ENCODE measurements at regions not wholly inside any gene's neighbourhood (a gene's known extent, or its start where the extent isn't known, plus 50 kb on each side); places are given as distances from the start of the nearest gene placed in this dataset.
A peak's percentile ranks its signal among the peaks of the same experiment; 100 is the strongest.
"Not testable (repeated sequence)": the region's sequence is repeated elsewhere in the genome, so short reads cannot be mapped to it uniquely, and the experiment has no call there.

GRCh38 chr6:139705284-139705683, 330.8 kb upstream of the CITED2 start:
- DNase-seq, result no peak

GRCh38 chr6:139703780-139704179, 329.3 kb upstream of the CITED2 start:
- DNase-seq, result no peak

GRCh38 chr6:139702706-139703105, 328.3 kb upstream of the CITED2 start:
- no peak for DNase-seq

- DNase-seq, result no peak
Observed at GRCh38 chr6:139701695-139702094, 327.2 kb upstream of the CITED2 start.

DNA sequence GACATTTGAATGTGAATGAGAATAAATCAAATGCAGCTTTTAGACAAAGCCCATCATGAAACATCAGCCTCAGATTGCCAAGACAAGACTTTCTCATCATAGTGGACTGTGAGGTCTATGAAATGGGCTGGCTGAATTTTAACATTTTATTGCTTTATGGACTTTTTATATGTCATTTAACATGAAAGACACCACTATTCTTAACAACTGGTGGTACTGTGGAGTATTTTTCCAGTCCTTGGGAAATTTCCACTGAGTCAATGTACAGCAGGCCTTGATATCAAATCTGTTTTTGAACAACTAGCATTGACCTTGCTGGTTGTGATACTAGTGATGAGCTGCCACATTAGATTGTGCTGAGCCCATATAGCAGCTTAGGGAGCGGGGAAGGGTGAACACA, 326.6 kb upstream of the CITED2 start:
- DNase-seq, result no peak

GRCh38 chr6:139699911-139700310, 325.5 kb upstream of the CITED2 start:
- DNase-seq, result no peak

GRCh38 chr6:139699335-139699734, 324.9 kb upstream of the CITED2 start:
- no peak for DNase-seq

DNA sequence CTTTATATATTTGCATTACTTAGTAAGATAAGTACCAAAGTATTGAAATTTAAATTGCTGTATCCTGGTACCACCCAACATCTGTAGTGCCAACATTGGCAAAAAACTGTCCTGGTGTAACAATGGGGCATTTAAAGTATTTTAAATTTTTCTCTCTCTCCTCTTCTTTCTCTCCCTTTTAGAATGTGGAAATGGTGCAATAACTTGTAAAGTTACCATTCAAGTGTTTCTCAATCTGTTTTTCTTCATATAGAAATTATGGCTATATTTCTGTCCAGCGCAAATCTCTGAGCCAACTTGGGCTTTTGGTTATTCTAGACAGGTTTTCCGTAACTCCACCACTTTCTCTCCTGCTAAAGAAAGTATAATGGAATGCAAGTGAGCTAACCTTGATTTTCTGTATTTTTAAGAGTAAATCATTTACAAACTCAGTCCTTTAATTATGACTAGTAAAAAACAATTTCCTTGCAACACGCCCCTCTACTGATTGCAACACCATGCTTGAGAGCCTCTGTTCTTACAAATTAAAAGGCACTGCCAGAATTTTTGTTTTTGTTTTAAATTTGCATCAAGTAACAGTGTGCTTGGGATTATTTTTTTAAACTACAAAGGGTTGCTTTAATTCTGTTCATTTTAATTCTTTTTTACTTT, 324.2 kb upstream of the CITED2 start:
- no peak for DNase-seq

DNA sequence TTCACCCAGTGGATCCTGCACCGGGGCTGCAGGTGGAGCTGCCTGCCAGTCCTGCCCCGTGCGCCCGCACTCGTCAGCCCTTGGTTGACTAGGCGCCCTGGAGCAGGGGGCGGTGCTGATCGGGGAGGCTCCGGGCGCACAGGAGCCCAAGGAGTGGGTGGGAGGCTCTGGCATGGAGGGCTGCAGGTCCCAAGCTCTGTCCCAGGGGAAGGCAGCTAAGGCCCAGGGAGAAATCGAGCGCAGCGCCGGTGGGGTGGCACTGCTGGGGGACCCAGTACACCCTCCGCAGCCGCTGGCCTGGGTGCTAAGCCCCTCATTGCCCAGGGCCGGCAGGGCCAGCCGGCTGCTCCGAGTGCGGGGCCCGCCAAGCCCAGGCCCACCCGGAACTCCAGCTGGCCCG, 323.4 kb upstream of the CITED2 start:
- not testable (repeated sequence) for DNase-seq

DNA sequence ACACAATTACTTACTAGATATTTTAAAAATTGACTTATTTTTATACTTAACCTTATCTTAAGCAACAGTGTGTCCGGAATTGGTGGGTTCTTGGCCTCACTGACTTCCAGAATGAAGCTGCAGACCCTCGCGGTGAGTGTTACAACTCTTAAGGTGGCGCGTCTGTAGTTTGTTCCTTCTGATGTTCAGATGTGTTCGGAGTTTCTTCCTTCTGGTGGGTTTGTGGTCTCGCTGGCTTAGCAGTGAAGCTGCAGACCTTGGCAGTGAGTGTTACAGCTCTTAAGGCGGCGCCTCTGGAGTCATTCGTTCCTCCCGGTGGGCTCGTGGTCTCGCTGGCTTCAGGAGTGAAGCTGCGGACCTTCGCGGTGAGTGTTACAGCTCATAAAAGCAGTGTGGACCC, 322.5 kb upstream of the CITED2 start:
- peak in 1 of 2 experiments; percentile 17 for DNase-seq

DNA sequence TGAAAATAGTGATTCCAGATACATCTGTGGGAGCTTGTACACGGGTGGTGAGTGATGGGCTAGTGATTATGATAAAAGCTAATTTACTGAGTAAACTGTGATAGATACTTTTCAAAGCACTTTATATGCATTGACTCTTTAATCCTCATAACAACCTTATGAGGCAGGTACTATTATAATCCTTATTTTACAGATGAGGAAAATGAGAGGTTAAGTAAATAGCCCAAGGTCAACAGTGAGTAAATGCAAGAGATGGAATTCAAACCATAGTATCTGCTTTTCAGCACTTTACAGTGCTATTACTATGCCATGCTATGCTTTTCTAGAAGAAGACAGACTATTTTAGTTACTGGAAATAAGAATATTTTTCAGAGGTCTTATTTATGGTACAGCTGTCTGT, 320.9 kb upstream of the CITED2 start:
- no peak for DNase-seq

DNA sequence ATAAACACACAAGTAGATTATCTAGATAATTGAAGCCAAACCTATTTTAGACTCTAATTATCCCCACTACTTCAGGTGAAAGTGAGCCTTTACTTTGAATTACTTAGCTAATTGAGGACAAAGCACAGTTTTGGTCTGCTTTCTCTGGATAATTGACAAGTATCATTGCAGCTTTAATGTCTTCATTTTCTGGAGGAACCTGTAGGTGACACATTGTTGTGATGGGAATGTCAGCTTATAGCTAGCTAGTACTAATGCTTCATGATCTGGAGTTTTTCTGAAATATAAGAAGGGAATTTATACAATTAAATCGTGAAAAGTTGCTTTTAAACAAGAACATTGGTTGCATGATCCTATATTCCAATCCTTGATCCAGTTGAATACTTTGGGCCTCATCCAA, 319.3 kb upstream of the CITED2 start:
- DNase-seq, result no peak

DNA sequence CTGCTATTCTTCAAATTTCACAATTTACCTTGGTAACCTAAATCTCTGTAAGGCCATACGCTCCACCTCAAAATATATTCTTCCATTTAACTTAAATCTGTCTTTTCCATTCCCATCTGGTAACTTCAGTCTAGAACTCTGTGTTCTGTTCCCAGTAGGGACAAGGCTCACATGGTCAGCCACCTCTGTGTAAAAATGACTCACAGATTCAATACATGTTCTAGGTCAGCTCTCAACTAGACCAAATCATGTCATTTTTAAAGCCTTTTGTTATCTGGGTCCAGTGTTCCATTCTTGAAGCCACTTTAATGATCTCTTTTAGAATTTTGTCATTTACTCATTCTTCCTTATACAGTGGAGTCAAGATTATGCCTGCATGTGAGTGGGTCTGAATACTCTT, 315.6 kb upstream of the CITED2 start:
- no peak for DNase-seq

GRCh38 chr6:139687055-139687454, 312.6 kb upstream of the CITED2 start:
- no peak for DNase-seq

GRCh38 chr6:139686308-139686707, 311.9 kb upstream of the CITED2 start:
- DNase-seq, result no peak

- no peak for DNase-seq
Observed at GRCh38 chr6:139685009-139685408, 310.6 kb upstream of the CITED2 start.

DNA sequence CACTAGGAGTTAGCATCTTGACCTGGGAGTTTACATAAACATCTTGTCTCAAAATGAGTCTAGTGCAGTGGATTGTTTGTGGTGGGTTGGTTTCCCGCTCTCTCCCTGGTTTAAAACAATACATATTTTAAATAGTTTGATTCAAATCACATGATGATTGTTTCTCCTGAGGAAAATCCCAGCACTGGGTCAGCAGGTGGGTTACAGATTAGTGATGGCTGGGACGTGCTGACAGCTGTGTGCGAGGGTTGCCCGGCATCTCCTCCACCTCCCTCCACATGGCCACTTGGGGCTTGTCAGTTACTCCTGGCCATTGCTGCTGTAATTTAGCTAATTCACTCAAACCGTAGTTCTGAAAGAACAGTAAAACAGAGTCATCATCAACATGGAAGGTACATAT, 306.4 kb upstream of the CITED2 start:
- no peak for DNase-seq

GRCh38 chr6:139679516-139680179, 305.2 kb upstream of the CITED2 start:
- no peak for DNase-seq

DNA sequence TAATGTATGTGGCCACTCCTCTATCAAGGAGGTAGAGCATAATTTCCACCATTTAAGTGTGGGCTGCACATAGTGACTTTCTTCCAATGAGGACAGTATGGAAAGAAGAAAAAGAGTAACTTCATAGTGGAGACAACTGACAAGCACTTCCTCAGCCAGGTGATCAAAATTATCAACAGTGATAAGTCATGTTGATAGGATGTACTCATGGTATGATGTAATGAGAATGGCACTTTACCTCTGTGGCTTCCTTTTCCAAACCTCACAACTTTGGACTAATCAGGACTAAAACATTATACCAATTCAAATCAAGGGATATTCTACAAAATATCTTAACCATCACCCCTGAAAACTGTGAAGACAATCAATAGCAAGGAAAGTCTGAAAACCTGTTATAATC, 302.3 kb upstream of the CITED2 start:
- DNase-seq, result no peak

DNA sequence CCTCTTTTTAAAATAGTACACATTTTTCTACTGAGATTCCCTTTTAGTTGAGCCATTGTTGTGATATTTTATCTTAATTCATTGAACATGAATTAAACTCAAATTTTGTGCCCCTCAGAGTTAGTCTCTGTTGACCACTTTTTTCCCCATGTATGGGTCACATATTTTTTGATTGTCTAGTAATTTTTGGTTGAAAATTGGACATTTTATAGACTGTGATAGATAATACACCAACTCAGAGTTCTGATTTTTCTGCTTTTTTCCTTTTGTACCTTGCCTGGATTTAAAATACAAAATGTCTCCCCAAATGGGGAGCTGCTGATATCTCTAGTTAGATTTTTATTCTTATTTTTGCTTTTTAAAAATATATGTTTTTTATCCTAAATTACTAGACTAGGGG, 291.8 kb upstream of the CITED2 start:
- DNase-seq, result no peak

DNA sequence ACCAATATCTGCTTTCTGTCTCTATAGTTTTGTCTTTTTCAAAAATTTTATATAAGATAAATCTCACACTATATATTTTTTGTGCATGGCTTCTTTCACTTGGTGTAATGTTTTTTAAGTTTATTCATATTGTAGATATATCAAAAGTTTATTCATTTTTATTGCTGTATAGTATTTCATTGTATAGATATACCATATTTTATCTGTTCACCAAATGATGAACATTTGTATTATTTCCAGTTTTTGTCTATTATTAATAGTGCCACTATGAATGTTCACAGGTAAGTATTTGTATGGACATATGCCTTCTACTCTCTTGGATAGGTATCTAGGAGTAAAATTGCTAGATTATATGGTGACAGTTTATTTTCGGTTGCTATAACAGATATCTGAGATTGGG, 289.5 kb upstream of the CITED2 start:
- DNase-seq, result no peak

- DNase-seq, result no peak
Observed at GRCh38 chr6:139659711-139660110, 285.3 kb upstream of the CITED2 start.

- DNase-seq, result no peak
Observed at GRCh38 chr6:139659196-139659595, 284.7 kb upstream of the CITED2 start.

DNA sequence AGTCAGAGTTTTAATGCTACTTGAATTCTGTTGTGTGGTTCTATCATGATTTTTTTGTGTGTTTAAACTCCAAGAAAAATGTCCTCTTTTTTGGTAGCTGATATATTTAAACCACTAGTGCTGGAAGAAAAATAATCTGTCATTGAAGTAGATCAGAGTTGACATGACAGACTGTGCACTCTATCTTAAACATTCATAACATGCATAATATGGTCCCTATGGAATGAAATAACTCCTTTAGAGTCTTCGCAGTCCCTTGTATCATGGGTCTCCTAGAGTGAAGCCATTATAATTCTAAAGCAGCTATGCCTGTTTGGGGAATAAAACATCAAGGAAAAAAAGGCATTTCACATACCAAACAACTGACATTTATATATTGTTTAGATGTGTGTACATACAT, 282.7 kb upstream of the CITED2 start:
- DNase-seq, result no peak

Data from activated T-cell treated with anti-CD3 and anti-CD28 coated beads, Interleukin-2, amount 50 U/mL, for 48 hours (primary cell).